A673 (cell line): ENCODE measurements at regions not wholly inside any gene's neighbourhood (a gene's known extent, or its start where the extent isn't known, plus 50 kb on each side); places are given as distances from the start of the nearest gene placed in this dataset.
A peak's percentile ranks its signal among the peaks of the same experiment; 100 is the strongest.

Experiments
- BruUV-seq: library from RNA; stranded (reverse); fragments of 400-500 nt; replicated peaks from 2 replicates; lab custom pipeline; 2021; lab: Mats Ljungman, UMichigan
- CTCF ChIA-PET: fragments of 300-600 bp; sonication (Branson Sonifier 250); formaldehyde crosslinking; loops from one replicate; lab custom pipeline; 2022; ENCODE audit warnings: antibody characterized with exemption; lab: Charles Lee
- POLR2A ChIA-PET: fragments of 300-600 bp; sonication (Branson Sonifier 250); formaldehyde crosslinking; loops from one replicate; lab custom pipeline; 2022; ENCODE audit warnings: antibody characterized with exemption; ENCODE audit not compliant: low non-redundant PET; lab: Charles Lee
- DNase-seq: peaks from one replicate; pipeline ENCODE4 v3.0.0-alpha.2; 2015; ENCODE audit warnings: low spot score
- H3K27ac ChIP-seq: fragments of 200-600 bp; sonication (generic); 2 replicates; pipeline ENCODE4 v1.5.1; 2016; ENCODE audit warnings: mixed run types, low read depth, mild to moderate bottlenecking, mixed read lengths, antibody characterized with exemption, low read length; ENCODE audit not compliant: poor library complexity, severe bottlenecking
- H3K27me3 ChIP-seq: fragments of 200-600 bp; sonication (generic); replicated peaks from 2 replicates; pipeline ENCODE4 v1.6.1; 2017; ENCODE audit warnings: mixed run types, low read depth, mild to moderate bottlenecking, mixed read lengths, antibody characterized with exemption, low read length; ENCODE audit not compliant: insufficient read depth, poor library complexity
- H3K36me3 ChIP-seq: fragments of 200-600 bp; sonication (generic); 2 replicates; pipeline ENCODE4 v1.6.1; 2016; ENCODE audit warnings: mixed run types, mild to moderate bottlenecking, mixed read lengths, antibody characterized with exemption, low read length; ENCODE audit not compliant: insufficient read depth, poor library complexity, severe bottlenecking
- H3K4me1 ChIP-seq: fragments of 200-600 bp; sonication (generic); 2 replicates; pipeline ENCODE4 v1.6.1; 2017; ENCODE audit warnings: mixed run types, mild to moderate bottlenecking, mixed read lengths, antibody characterized with exemption, low read length; ENCODE audit not compliant: insufficient read depth, poor library complexity, severe bottlenecking
- H3K4me3 ChIP-seq: fragments of 200-600 bp; sonication (generic); 2 replicates; pipeline ENCODE4 v1.5.1; 2016; ENCODE audit warnings: low read depth, mixed run types, mild to moderate bottlenecking, mixed read lengths, low read length; ENCODE audit not compliant: poor library complexity, severe bottlenecking
- H3K9me3 ChIP-seq: fragments of 200-600 bp; sonication (generic); 2 replicates; pipeline ENCODE4 v1.6.1; 2016; ENCODE audit warnings: mixed run types, low read depth, mild to moderate bottlenecking, mixed read lengths, antibody characterized with exemption, low read length; ENCODE audit not compliant: poor library complexity, severe bottlenecking
- CTCF ChIP-seq: fragments of 300-800, 200-600 bp; sonication (generic); conservative IDR thresholded peaks from 2 replicates; pipeline ENCODE4 v1.5.1; 2017; ENCODE audit warnings: low read depth, mild to moderate bottlenecking, antibody characterized with exemption, low read length, moderate library complexity, mixed read lengths
- EZH2 ChIP-seq: fragments of 200-600 bp; sonication (generic); IDR thresholded peaks from 2 replicates; pipeline ENCODE4 v1.6.1; 2017; ENCODE audit warnings: borderline replicate concordance, low read depth, mild to moderate bottlenecking, mixed read lengths, antibody characterized with exemption, low read length; ENCODE audit not compliant: poor library complexity, severe bottlenecking
- intact Hi-C: fragments of 100-400 bp; cut with micrococcal nuclease; formaldehyde crosslinking; loops from one replicate; pipeline ENCODE4 v1.10.0; 2022; ENCODE audit not compliant: unreplicated experiment

- DNase-seq, result no peak
- H3K4me1 ChIP-seq, result no peaks in the 10 kb centered on the region
- POLR2A ChIA-PET, result no interaction called here
- intact Hi-C loops, result loop anchor here (5.0 kb wide), 2 partner anchors 750 to 1000 kb away; no protein-coding TSS in a partner anchor
- H3K27me3 ChIP-seq, result peaks cover 16% of the 10 kb centered on the region
- CTCF ChIA-PET, result no interaction called here
- H3K27ac ChIP-seq, result no peak overlapping the region
- no TSS peak for BruUV-seq
- no peaks in the 10 kb centered on the region for H3K36me3 ChIP-seq
- no peaks in the 10 kb centered on the region for H3K9me3 ChIP-seq
- TF ChIP-seq CTCF (no peak), EZH2 (no peak)
- H3K4me3 ChIP-seq, result no peak overlapping the region
Measured at GRCh38 chr1:214122110-214122509, 134.3 kb downstream of the PROX1 start.

GRCh38 chr1:214123061-214123784, 135.4 kb downstream of the PROX1 start:
- intact Hi-C loops, result loop anchor here (1.0 to 5.0 kb wide), 3 partner anchors 751 to 1001 kb away; no protein-coding TSS in a partner anchor
- ChIA-PET CTCF (interaction anchor here (0.7 to 0.9 kb wide), 2 partner anchors 749 to 927 kb away, joined by 4 to 6 read pairs; no protein-coding TSS in a partner anchor), POLR2A (no interaction called here)
- H3K36me3 ChIP-seq, result no peaks in the 10 kb centered on the region
- no peak overlapping the region for H3K27ac ChIP-seq
- TF ChIP-seq CTCF (peak; percentile 66), EZH2 (no peak)
- no peaks in the 10 kb centered on the region for H3K4me1 ChIP-seq
- H3K27me3 ChIP-seq, result peaks cover 13% of the 10 kb centered on the region
- H3K9me3 ChIP-seq, result no peaks in the 10 kb centered on the region
- no peak overlapping the region for H3K4me3 ChIP-seq
- no TSS peak for BruUV-seq
- peak; percentile 55 for DNase-seq

- CTCF ChIA-PET, result no interaction called here
- H3K4me1 ChIP-seq, result no peaks in the 10 kb centered on the region
- no TSS peak for BruUV-seq
- no peak for TF ChIP-seq EZH2
- no peak for TF ChIP-seq CTCF
- H3K9me3 ChIP-seq, result no peaks in the 10 kb centered on the region
- POLR2A ChIA-PET, result no interaction called here
- intact Hi-C loops, result loop anchor here (5.0 kb wide), 2 partner anchors 752 to 1002 kb away; no protein-coding TSS in a partner anchor
- no peak for DNase-seq
- no peak overlapping the region for H3K4me3 ChIP-seq
- H3K27me3 ChIP-seq, result peaks cover 13% of the 10 kb centered on the region
- no peak overlapping the region for H3K27ac ChIP-seq
- H3K36me3 ChIP-seq, result no peaks in the 10 kb centered on the region
Measured at GRCh38 chr1:214124281-214124805, 136.6 kb downstream of the PROX1 start.
